IMR-90 (cell line): ENCODE measurements at regions not wholly inside any gene's neighbourhood (a gene's known extent, or its start where the extent isn't known, plus 50 kb on each side); places are given as distances from the start of the nearest gene placed in this dataset.

Source experiments
- POLR2A ChIP-seq: IDR thresholded peaks from 2 replicates; pipeline ENCODE4 v1.6.1; 2012; ENCODE audit warnings: mild to moderate bottlenecking, low read depth, low read length
- RFX5 ChIP-seq: IDR thresholded peaks from 2 replicates; pipeline ENCODE4 v1.8.0; 2012; ENCODE audit warnings: low read depth, mild to moderate bottlenecking, low read length, moderate library complexity
- TF ChIP-seq, protein P1 (sequence below): conservative IDR thresholded peaks from 2 replicates; pipeline ENCODE4 v1.5.1; 2012; ENCODE audit warnings: mild to moderate bottlenecking, low read depth, low read length, improper control_type of control experiment

DNA sequence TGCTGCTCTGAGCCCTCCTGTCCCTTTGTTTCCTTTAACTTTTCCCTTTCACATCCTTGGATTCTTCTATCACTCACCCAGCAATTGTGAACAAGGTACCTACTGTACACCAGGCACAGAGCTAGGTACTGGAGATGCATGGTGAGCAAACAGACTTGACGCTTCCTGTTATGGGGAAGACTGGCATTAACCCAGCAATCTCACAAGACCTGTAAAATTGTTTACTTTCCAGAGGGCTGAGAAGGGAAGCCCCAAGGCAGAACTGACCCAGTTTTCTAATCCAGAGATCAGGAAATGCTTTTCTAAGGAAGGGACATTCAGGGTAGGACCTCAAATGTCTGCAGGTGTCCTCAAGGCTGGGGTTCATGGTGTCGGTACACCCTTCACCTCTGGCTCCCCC, 171.6 kb upstream of the KAZN start:
- TF ChIP-seq, protein P1, sequence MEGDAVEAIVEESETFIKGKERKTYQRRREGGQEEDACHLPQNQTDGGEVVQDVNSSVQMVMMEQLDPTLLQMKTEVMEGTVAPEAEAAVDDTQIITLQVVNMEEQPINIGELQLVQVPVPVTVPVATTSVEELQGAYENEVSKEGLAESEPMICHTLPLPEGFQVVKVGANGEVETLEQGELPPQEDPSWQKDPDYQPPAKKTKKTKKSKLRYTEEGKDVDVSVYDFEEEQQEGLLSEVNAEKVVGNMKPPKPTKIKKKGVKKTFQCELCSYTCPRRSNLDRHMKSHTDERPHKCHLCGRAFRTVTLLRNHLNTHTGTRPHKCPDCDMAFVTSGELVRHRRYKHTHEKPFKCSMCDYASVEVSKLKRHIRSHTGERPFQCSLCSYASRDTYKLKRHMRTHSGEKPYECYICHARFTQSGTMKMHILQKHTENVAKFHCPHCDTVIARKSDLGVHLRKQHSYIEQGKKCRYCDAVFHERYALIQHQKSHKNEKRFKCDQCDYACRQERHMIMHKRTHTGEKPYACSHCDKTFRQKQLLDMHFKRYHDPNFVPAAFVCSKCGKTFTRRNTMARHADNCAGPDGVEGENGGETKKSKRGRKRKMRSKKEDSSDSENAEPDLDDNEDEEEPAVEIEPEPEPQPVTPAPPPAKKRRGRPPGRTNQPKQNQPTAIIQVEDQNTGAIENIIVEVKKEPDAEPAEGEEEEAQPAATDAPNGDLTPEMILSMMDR, result no peak
- TF ChIP-seq POLR2A (no peak), RFX5 (no peak)
